ENCODE measurements at regions not wholly inside any gene's neighbourhood (a gene's known extent, or its start where the extent isn't known, plus 50 kb on each side); places are given as distances from the start of the nearest gene placed in this dataset.

GRCh38 chrX:94612140-94612539 lies 938.1 kb downstream of the FAM133A start:
- DNase-seq (ENCODE audit: low read depth in 1 of 2, low spot score in 2 of 2) (no peak), FAIRE-seq (no peak)
- H3K36me3 ChIP-seq (ENCODE audit: control insufficient read depth in 2 of 4, insufficient read depth in 4 of 4, low read length in 3 of 4), result no peaks in the 10 kb centered on the region; a peak in 3 of 8 replicates
- H4K5ac ChIP-seq (ENCODE audit: insufficient read length, low read depth, low read length), result no peak overlapping the region
- no peak overlapping the region for H3K56ac ChIP-seq (replicated peaks; ENCODE audit: insufficient read length, low read depth, low read length)
- CTCF ChIA-PET (ENCODE audit: partially characterized antibody), result no interaction called here
- H3K4me1 ChIP-seq (replicated peaks in 1 of 4; ENCODE audit: control insufficient read depth in 3 of 4, insufficient read depth in 4 of 4, low read length in 3 of 4), result no peaks in the 10 kb centered on the region
- H4K91ac ChIP-seq (replicated peaks; ENCODE audit: insufficient read length, low read length), result no peak overlapping the region
- no peak overlapping the region for H2AK5ac ChIP-seq (ENCODE audit: low read depth, low read length)
- H2AFZ ChIP-seq (ENCODE audit: low read length), result no peak overlapping the region
- no peak overlapping the region for H2BK12ac ChIP-seq (ENCODE audit: low read depth, low read length)
- H3K27me3 ChIP-seq (replicated peaks in 1 of 4; ENCODE audit: control insufficient read depth in 3 of 4, extremely low read depth in 1 of 4, insufficient read depth in 3 of 4, low read length in 3 of 4), result no peaks in the 10 kb centered on the region
- H3K4me3 ChIP-seq (ENCODE audit: extremely low read depth in 1 of 4, insufficient read depth in 2 of 4, low read depth in 3 of 4, low read length in 4 of 4), result no peak overlapping the region
- no peaks in the 10 kb centered on the region for H4K20me1 ChIP-seq (replicated peaks in 1 of 2; ENCODE audit: control insufficient read depth in 1 of 2, insufficient read depth in 2 of 2, low read length in 2 of 2)
- H3K4ac ChIP-seq (replicated peaks; ENCODE audit: insufficient read length, low read depth, low read length), result no peak overlapping the region
- H3K14ac ChIP-seq (ENCODE audit: insufficient read length), result no peak overlapping the region
- H3K23ac ChIP-seq (ENCODE audit: insufficient read length), result no peak overlapping the region
- no peaks in the 10 kb centered on the region for H3K23me2 ChIP-seq (ENCODE audit: low read depth, low read length)
- no peaks in the 10 kb centered on the region for H3K79me2 ChIP-seq (ENCODE audit: control insufficient read depth in 1 of 2, insufficient read depth in 2 of 2, low read length in 2 of 2)
- no peak overlapping the region for H2BK120ac ChIP-seq (replicated peaks; ENCODE audit: low read depth, low read length)
- no peak overlapping the region for H3K18ac ChIP-seq (ENCODE audit: extremely low read depth, low read length)
- H4K8ac ChIP-seq (ENCODE audit: extremely low read depth, insufficient read depth, low read length), result no peak overlapping the region
- no peaks in the 10 kb centered on the region for H3K79me1 ChIP-seq (ENCODE audit: low read depth, low read length)
- POLR2A ChIA-PET (ENCODE audit: partially characterized antibody), result no interaction called here
- WGBS, 2 experiments (ENCODE audit: extremely low coverage in 1 of 2, insufficient coverage in 1 of 2, insufficient read length in 1 of 2, insufficient replicate concordance in 2 of 2, low coverage in 1 of 2, low lambda C conversion rate in 2 of 2, missing lambda C conversion rate in 1 of 2), result 90% methylated on average over 2 of the region's 2 CpGs; no CpG with 5 or more reads in 1 of the 2 experiments
- no peak overlapping the region for H2BK5ac ChIP-seq (ENCODE audit: low read depth, low read length)
- no peak overlapping the region for H3K4me2 ChIP-seq (ENCODE audit: insufficient read depth in 1 of 2, low read depth in 2 of 2, low read length in 2 of 2)
- no peak overlapping the region for H3K27ac ChIP-seq (ENCODE audit: low read depth, low read length)
- no peak overlapping the region for H3K9ac ChIP-seq (replicated peaks in 1 of 4; ENCODE audit: extremely low read depth in 1 of 4, low read depth in 3 of 4, low read length in 3 of 4)
- no peak overlapping the region for H2BK15ac ChIP-seq (ENCODE audit: low read length)
- no peaks in the 10 kb centered on the region for H3K9me3 ChIP-seq (ENCODE audit: insufficient read depth in 2 of 2, low read depth in 1 of 2, low read length in 1 of 2)
- no peak overlapping the region for H2BK20ac ChIP-seq (ENCODE audit: low read length)
- TF ChIP-seq CHD2 (IDR thresholded peaks at IDR 0.05; ENCODE audit: low read length), result no peak
- TF ChIP-seq CBX5 (IDR thresholded peaks at IDR 0.05; ENCODE audit: low read depth, low read length), result no peak
- no peak for TF ChIP-seq E2F6 (IDR thresholded peaks at IDR 0.05)
- no peak for TF ChIP-seq RXRA (IDR thresholded peaks at IDR 0.05; ENCODE audit: insufficient read depth, low read depth, low read length)
- TF ChIP-seq, protein P1, sequence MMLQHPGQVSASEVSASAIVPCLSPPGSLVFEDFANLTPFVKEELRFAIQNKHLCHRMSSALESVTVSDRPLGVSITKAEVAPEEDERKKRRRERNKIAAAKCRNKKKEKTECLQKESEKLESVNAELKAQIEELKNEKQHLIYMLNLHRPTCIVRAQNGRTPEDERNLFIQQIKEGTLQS (IDR thresholded peaks at IDR 0.05; ENCODE audit: insufficient read depth, low read depth, low read length), result no peak
- TF ChIP-seq HDAC2 (IDR thresholded peaks at IDR 0.05; ENCODE audit: borderline replicate concordance in 1 of 2, low read depth in 2 of 2, low read length in 2 of 2), result no peak
- TF ChIP-seq, protein P2, sequence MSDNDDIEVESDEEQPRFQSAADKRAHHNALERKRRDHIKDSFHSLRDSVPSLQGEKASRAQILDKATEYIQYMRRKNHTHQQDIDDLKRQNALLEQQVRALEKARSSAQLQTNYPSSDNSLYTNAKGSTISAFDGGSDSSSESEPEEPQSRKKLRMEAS (IDR thresholded peaks at IDR 0.05), result no peak
- TF ChIP-seq BRCA1 (IDR thresholded peaks at IDR 0.05; ENCODE audit: low read depth, low read length), result no peak
- no peak for TF ChIP-seq SRF (IDR thresholded peaks at IDR 0.05; ENCODE audit: low read depth, low read length)
- TF ChIP-seq TBP (IDR thresholded peaks at IDR 0.05; ENCODE audit: low read depth, low read length), result no peak
- TF ChIP-seq GABPA (IDR thresholded peaks at IDR 0.05; ENCODE audit: borderline replicate concordance, insufficient read depth, low read length), result no peak
- TF ChIP-seq RAD21 (IDR thresholded peaks at IDR 0.05 in 1 of 2, conservative IDR thresholded peaks at IDR 0.05 in 1 of 2; ENCODE audit: low read depth in 2 of 2, low read length in 2 of 2), result no peak
- TF ChIP-seq ZNF274 (IDR thresholded peaks at IDR 0.05; ENCODE audit: borderline replicate concordance, extremely low read depth, low read length), result no peak

Data from H1 (cell line).